GM23248 (cell line): ENCODE measurements at regions not wholly inside any gene's neighbourhood (a gene's known extent, or its start where the extent isn't known, plus 50 kb on each side); places are given as distances from the start of the nearest gene placed in this dataset.

Experiments
- EZH2 ChIP-seq: fragments of 200-600 bp; sonication (generic); IDR thresholded peaks from 2 replicates; pipeline ENCODE4 v1.6.1; 2018; ENCODE audit warnings: antibody characterized with exemption, mild to moderate bottlenecking; ENCODE audit not compliant: insufficient read depth, poor library complexity, severe bottlenecking
- EZH2phosphoT487 ChIP-seq: fragments of 200-600 bp; sonication (generic); IDR thresholded peaks from 2 replicates; pipeline ENCODE4 v1.6.1; 2018; ENCODE audit warnings: antibody characterized with exemption, moderate library complexity, mild to moderate bottlenecking, low read depth; ENCODE audit not compliant: insufficient read depth

DNA sequence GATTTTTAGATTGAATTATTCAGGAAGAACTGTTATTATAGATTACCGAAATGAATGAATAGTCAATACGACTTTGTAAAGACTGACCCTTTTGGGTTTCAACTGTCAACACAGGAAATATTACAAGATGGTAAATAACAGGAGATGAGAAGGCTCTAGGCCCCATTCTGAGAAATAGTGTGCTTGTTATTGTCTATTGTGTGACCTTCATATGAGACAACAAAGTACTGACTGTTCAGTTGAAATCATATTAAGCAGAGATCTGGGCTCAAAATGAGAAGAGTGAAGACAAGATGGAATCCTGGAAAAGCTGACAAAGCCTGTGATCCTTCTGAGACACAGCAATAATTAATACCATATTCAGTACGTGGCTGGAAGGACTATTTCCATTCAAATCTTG, 503.8 kb downstream of the INHBA start:
- TF ChIP-seq EZH2phosphoT487 (no peak), EZH2 (no peak)
